Activated naive CD4-positive, alpha-beta T cell treated with Interleukin-2 at 50 U/mL for 16 hours (primary cell): ENCODE measurements at regions not wholly inside any gene's neighbourhood (a gene's known extent, or its start where the extent isn't known, plus 50 kb on each side); places are given as distances from the start of the nearest gene placed in this dataset.

Source experiments
- DNase-seq: peaks from one replicate; pipeline ENCODE4 v3.0.0-alpha.2; 2020

DNA sequence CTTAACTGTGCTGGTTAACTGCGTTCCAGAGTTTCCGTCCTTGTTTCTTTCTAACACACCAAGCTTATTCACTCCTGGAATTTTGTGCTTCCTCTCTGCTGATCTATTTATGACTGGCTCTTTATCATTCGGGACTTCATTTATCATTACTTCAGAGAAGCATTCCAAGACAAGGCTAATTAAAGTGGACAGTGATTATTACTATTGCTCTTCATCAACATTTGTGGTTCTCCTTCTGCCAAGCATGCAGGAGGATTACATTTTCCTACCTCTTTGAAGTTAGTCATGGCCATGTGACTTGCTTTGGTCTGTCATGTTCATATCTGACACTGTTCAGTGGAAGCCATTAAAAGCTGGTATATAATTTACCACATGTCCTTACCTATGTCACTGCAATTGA is 172.4 kb upstream of the AGR3 start:
- no peak for DNase-seq

DNA sequence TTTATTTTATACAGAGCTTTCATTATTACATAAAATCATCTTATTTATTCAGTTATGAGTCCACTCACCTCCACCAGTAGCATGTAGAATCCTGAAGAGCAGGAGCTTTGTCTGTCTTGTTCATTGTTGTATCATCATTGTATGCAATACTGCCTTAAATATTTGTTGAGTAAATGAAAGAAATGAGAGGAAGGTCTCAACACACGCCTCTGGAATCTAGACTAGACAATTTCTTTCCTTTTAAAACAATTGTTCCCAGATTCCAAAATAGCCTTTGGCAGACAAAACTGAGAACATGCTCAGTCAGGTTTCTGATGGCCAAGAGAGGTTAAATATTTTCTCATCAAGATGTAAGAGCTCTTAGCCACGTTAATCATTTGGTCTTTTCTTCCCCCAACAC is 173.1 kb upstream of the AGR3 start:
- DNase-seq: no peak

DNA sequence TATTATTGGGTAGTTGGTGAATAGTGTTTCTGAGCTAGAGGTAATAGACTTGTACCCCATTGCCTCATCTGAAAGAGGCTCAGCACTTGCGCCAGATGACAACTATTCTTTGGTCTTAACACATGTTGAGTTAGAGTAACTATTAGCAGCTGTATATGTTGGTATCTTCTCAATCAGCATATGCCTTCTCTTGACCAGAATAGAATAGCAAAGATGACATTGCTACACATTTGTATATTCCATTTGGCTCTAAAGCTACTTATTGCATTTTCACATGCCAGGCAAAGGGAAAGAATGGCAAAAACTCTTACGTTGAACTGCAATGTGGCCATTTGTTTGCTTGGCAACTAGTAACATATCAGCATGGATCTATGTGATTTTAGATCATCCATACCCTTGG is 173.8 kb upstream of the AGR3 start:
- DNase-seq: no peak

DNA sequence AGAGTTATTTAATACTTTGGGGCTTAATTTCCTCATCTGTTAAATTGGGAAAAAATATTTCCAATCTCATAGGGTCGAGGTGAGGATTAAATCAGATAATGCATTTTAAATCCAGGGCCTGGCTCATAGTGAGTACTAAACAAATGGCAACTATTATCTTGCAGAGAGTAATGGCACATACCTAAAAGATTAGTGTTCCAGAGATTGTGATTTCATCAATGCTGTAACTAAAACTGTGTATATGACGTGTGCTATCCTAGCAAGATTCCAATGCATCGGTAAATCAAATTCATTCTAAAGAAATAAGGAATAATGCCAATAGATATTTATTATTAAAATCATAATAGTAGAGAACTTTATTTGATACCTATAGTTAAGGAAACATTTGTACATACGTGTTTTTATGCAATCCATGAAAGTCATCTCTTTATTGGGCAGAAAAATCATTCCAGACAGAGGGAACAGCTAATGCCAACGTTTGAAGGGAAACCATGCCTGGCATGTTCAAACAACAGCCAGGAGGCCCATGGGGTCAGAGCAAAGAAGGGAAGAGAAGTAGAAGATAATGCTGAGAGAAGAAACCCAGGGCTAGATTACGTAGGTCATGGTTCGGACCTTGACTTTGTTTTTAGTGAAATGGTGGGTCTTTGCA is 174.8 kb upstream of the AGR3 start:
- no peak for DNase-seq

DNA sequence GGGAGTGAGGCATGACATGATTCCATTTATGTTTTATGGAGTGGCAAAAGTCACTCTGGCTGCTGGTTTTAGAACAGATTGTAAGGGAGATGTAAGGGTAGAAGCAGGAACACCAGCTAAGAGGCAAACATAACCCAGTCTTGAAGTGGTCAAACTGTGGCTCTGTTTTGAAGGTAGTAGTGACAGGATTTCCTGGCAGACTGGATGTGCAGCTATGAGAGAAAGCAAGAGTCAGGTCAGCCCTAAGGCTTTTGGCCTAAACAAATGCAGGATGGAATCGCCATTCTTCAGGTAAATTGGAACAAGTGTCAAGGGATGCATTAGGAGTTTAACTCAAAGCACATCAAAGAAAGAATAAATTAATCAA is 175.3 kb upstream of the AGR3 start:
- DNase-seq: no peak

DNA sequence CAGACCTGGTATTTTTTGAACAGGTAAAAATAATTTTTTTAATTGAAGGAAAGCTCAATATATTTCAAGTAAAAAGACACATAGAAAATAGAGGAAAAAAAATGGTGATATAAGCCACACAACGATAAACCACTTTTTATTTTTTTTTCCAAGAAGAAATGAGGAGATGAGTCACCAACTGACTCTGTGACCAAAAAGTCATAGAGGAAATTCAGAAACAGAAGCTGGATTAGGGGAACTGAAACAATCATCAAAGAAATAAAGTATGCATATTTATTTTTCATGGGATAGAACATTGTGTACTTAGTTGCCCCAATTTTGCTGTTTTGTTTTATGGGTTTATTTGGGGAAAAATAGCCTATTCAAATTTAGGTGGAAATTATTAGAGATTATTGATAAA is 176.8 kb upstream of the AGR3 start:
- no peak for DNase-seq

DNA sequence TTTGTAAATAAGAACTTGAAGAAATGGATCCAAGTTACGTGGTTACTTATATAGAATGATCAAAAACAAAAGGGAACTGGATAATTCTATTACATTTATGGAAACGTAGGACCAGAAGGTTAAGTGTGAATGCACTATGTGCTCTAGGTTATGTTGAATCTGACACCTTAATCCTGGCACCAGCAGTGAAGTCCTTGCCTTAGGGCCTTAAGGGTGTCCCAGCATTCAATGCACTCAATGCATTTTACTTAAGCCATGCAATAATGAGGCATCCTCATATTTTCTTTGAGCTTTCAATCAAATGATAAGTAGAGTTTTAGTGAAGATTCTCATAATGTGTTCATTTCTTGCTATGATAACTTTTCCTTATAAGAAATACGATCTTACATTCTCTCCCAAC is 178.3 kb upstream of the AGR3 start:
- no peak for DNase-seq

DNA sequence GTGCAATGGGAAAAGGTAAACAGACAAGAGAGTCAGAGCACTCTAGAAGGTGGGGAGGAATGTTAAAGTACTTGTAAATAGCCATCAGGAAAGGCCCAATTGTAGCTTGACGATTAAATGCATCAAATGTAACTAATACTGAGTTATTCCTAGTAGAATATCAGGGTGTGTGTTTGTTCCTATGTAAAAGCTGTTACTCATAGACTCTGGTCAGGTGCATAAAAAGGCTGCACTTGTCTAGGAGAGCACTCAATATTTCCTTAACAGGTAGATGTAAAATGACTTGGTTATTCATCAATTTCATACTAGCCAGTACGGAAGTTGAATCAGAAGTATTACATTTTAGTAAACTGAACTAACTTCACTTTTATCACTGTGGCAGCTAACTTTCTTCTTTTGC is 179.7 kb upstream of the AGR3 start:
- DNase-seq: no peak

DNA sequence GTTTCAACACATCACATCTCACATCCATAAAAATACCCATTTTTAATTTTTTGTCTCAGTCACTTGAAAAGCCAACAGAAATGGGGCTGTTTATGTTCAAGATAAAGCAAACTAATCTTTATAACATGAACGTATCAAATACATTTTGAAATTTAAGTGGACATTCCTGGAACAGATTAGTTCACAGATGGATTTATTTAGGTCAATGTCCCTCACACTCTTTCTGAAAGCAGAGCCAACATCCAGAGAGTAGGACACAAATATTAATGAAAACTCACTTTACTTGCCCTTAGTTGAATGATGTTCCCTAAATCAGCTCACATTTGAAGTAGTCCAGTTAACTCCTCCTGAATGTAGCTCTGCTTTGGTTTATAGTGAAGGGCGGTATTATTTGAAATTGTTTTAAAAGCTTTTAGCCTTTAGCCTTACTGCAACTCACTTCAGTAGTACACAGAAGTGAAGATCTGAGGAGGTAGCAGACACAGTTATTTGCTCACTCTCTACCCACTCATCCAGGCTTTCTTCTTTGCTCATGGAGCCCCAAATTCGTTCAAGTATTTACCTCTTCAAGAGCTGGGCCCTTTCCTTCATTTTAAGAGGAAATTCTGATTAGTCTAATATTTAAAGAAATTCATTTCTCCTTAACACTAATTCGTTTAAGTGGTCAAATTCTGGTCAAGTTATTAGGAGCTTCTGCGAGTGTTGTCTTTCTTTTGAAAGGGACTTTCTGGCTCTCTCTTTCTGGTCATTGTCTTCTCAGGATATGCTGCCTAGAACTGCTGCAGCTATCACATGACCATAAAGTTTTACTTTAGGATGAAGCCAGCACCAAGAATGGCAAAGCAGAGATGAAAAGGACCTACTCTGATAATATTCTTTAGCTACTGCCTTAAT is 180.6 kb upstream of the AGR3 start:
- DNase-seq: no peak

DNA sequence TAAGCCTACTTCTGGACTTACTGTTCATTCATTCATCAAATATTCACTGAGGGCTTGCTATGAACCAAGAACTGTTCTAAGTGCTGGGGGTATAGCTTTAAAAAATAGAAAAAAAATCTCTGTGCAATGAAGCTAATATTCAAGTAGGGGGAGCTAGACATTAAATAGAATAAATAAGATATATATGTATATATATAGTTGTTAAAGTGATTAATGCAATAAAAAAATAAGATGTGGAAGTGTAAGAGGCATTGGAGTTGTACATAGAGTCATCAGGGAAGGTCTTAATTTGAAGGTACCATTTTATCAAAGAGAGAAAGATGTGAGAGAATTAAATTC is 181.2 kb upstream of the AGR3 start:
- no peak for DNase-seq

DNA sequence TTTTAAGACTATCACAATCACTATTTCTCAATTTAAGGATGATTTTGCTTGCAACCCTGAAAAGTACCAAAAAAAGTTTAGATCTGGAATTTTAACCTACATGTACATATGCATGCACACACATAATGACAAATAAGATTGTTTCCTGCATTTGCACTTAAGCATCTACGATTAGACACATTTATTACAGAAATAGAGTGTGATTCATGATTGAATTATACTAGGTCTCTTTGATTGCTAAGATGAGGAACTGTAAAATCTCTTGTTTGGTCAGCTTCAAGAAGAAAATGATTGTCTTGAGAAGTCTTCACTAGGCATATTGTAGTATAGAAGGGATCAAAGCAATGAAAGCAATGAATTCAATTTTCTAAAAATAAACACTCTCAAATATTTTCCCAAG is 185.9 kb upstream of the AGR3 start:
- no peak for DNase-seq

DNA sequence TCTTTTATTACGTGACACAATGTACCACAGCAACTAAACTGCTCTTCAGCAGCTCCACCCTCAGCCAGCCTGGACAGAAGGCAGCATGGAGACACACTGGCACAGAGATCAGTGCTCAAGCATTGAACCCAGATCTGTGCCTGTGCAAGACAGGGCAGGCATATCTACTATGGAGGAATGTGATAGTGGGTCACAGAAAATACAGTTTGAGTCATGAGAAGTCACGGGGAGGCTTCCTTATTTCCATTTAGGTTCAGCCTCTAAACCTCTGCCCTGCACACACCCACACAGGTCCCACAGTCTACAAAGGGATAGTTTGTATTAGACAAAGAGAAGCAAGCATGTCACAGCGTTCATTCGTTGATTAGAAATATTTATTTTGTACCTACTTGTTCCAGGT is 187.4 kb upstream of the AGR3 start:
- peak; percentile 6 for DNase-seq

DNA sequence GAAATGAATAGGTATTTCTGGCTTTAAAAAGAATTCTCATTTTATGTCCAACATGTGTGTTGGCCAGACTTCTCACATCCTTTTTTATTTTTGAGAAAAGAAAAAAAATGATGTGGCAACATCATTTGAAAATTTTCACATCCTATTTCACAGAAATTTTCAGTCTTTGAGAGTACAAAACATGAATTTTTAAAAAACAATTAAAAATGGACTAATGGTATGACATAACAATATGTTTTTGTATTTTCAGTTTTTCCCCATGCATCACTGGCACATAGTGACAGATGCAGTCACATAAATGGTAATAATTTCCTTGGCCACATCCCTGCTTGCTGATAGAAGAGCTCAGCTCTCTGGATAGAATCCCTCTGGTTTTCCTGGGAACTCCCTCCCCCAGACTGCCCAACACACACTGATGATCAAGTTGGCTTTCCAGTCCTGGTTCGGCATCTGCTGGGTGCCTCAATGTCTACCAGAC is 188.5 kb upstream of the AGR3 start:
- DNase-seq: no peak

DNA sequence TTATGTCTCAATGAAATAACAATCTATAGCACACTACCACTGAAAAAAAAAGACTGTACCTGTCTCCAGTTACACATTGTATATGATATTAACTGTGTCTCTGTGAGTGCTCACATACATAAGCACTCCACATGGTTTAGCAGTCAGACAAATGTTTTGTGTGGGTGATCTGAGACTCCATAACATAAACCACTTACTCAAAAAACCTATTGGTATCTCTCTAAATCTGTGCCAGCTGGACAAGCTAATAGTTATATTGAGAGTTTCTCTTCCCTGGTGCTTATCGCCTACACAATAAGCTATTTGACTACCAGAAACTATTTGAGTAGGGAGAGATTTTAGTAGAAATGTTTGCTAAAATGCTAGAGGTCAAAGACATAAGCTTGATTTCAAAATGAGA is 190.1 kb upstream of the AGR3 start:
- no peak for DNase-seq

DNA sequence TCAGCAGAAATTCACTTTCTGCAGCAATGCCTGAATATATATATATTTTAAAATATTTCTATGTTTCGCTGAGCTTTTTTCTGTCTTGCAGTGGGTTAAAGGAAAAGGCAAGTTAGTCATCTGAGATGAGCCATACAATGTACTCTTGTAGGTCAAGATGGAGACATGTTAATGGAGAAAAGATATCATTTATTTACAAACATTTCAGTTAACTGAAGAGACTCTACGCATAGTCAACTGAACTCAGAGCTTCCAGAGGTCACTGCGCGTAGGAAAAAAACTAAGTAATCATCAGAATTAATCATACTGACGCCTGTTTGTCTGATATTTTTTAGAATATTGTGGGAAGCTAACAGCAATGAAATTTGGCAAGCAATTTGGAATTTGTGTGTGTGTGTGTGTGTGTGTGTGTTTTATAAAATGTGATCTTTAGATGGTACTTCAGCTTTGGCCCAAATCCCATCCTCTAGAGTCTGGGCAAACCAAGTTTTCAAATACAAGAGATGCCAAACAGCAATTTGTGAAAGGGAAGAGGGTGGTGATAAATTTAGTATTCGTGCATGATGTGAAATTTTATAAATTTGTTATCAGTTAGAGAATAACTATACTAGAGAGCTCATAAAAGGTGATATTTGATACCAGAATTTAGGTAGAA is 193.9 kb upstream of the AGR3 start:
- DNase-seq: no peak

DNA sequence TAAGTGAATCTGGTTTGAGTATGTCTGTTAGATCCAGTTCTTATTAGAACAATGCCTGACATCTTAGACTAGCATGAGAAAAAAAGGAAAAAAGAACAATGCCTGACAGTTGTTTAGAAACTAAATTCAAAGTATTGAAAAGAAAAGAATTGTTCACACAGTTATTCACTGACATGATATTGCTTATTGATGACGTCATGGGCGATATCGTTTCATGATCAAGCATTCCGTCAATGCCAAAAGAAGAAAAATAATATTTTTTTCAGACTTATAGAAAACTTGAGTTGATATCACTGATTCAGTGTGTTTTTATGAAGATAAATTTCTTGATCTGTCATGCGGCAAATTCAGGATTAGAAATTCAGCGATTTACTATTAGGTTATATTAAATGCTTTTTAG is 196.5 kb upstream of the AGR3 start:
- no peak for DNase-seq

DNA sequence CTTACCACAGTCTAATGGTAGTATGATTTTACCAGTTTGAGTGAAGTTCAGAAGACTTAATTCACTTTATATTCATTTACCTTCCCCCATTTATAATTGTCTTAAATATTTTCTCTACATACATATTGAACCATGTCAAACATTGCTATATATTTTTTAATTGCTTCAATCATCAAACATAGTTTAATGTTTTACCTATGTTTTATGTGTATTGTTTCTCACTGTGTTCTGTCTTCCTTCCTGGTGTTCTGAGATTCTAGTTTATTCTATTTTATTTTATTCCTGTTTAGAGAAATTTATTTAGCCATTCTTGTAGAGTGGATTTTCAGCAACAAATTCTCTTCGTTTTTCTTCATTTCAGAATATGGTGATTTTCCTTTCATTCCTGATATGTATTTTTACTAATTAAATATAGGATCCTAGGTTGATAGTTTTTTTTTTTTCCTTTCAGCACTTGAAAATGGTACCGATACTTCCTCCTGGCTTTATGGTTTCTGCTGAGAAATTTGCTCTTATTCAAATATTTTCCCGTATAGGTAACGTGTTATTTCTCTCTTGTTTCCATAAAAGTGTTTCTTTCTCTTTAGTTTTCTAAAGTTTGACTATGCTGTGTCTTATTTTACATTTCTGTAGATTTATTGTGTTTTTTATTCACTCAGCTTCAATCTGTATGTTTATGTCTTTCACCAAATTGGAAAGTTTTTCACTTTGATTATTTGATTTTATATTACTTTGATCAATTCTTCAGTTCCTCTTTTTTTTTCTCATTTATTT is 201.8 kb upstream of the AGR3 start:
- DNase-seq: no peak

DNA sequence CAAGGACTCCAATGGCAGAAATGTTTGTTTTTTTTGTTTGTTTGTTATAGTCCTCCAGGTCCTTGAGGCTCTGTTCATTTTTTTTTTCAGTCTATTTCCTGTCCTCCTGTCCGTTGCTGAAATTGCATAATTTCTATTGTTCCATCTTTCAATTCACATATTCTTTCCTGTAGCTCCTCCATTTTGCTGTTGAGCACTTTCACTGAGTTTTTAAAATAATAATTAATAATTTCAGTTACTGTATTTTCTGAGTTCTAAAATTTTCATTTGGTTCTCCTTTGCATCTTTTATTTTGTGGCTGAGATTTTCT is 202.3 kb upstream of the AGR3 start:
- DNase-seq: no peak

DNA sequence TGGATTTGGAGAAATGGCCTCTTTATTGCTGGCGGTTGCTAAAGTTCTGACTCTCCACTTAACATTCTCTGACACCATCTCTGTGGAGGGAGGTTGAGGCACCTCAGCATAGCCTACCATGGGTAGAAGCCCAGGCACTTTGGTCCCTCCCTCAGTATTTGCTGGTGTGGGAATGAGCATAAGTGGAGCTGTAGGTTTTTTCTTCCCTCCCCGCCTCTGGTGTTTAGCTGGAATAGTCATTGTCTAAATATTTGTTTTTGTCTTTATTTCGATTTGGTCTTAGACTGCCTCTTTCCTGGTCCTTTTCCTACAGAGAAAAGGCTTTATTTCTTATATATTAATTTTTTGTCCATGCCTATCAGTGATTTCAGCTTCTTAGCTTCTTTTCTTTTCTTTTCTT is 203.4 kb upstream of the AGR3 start:
- DNase-seq: no peak

DNA sequence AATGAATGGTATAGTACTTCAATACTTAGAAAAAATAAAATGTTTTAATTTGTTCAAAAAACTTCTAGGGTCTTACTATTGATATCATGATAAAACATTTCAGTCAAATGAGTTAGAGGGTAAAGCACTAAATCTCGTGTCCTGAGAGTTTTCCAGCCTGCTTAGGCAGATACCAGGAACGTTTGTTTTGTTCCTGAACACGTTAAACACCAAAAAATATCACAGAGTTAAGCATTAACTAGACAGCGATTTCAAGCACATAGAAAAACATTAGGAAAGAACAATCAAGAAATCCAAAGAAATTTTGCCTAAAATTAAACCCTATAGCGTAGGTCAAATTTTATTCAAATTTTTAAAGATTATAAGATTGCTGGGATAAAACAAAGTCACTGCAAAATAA is 204.6 kb upstream of the AGR3 start:
- DNase-seq: no peak

DNA sequence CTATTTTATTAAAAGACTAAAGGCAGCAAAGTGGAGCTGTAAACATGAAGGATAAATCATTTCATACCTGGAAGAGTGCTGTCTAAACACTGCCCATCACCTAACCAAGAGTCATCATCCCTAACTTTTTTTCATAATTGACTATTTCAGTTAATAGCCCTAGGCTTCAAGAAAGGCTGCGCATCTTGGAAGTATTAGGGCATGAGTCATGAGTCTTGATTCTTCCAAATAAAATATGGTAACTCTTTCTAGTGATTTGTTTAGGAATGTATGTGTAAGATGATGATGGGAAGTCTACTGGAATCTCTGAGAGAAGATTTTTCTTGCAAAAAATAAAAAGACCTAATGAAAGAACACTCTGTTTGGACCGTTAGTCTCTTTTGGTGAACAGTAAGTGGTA is 207.7 kb upstream of the AHR start:
- no peak for DNase-seq

DNA sequence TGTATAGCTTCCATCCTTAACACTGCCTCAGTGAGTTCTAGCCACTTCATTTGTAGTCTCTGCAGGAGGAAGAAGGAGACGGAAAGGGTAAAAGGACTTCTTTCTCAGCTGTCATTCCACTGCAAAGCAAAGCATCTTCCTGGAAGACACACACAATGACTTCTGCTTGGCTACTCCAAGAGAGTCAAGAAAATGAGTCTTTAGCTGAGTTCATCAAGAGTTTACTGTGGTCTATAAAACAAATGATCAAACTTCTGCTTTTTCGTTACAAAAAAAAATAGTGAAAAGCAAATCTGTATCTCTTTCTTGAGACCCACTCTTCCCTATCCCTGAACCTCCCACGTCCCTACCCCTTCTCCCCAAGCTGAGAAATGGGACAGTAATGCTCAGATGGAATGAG is 205.0 kb upstream of the AHR start:
- no peak for DNase-seq

DNA sequence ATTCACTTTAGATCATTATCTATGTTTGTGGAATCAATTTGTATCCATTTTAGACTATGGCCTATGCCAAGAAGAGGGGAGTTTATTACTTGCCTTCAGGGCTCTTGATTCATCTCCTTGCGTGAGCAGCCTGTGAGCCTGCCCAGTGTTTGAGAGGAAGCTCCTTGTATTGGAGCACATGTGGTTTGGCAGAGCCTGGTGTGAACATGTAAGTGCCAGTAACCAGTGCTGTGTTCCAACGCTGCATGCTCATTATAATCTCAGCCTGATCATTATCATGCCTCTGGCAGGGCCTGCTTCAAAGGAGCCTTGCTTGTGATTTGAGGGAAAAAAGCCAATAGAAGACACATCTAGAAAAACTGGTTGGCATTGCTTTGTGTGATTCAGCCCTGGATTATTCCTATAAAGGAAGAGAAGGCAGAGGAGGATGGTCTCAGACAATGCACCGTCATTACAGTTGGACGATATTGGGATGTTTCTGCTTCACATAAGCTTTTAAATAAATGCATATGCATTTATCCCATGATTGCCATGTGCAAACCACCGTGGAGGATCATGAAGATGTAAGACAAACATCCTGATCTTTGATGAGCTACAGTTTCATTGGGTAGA is 203.4 kb upstream of the AHR start:
- DNase-seq: no peak
